GM04504 (cell line): ENCODE measurements at regions not wholly inside any gene's neighbourhood (a gene's known extent, or its start where the extent isn't known, plus 50 kb on each side); places are given as distances from the start of the nearest gene placed in this dataset.
"Not testable (repeated sequence)": the region's sequence is repeated elsewhere in the genome, so short reads cannot be mapped to it uniquely, and the experiment has no call there.

Experiments
- DNase-seq: peaks from one replicate; pipeline ENCODE4 v3.0.0-alpha.2; 2012; ENCODE audit warnings: low read depth

GRCh38 chr2:31660812-31661335 is 80.1 kb upstream of the SRD5A2 start:
- DNase-seq, result no peak

GRCh38 chr2:31660165-31660564 is 79.4 kb upstream of the SRD5A2 start:
- DNase-seq, result no peak

GRCh38 chr2:31654241-31654640 is 73.5 kb upstream of the SRD5A2 start:
- no peak for DNase-seq

GRCh38 chr2:31651736-31652135 is 71.0 kb upstream of the SRD5A2 start:
- DNase-seq, result no peak

GRCh38 chr2:31651267-31651666 is 70.5 kb upstream of the SRD5A2 start:
- DNase-seq, result no peak

- DNase-seq, result no peak
Measured at GRCh38 chr2:31644551-31644950, 63.8 kb upstream of the SRD5A2 start.

- no peak for DNase-seq
Measured at GRCh38 chr2:31642707-31643106, 62.0 kb upstream of the SRD5A2 start.

- not testable (repeated sequence) for DNase-seq
Measured at GRCh38 chr2:31632201-31632600, 51.5 kb upstream of the SRD5A2 start.
